ENCODE measurements at regions not wholly inside any gene's neighbourhood (a gene's known extent, or its start where the extent isn't known, plus 50 kb on each side); places are given as distances from the start of the nearest gene placed in this dataset.

DNA sequence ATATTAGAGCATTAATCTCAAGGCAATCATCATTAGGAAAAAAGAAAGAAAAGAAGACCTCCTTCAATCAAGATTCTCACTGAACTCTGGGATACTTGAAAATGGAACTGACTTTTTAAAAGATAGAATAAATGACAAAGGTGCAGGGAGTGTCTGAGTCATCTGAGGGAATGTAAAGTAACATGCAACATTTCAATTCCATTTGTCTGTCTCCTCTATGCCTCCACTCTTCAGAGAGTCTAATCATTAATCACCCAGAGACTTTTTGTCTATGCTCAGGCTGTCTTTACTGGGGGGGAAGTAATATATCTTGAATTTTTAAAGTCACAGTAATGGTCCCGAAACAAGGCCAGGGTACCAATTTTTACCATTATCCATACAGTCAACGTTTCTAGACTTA is 55.0 kb upstream of the PACRGL start:
- TF ChIP-seq, protein P1, sequence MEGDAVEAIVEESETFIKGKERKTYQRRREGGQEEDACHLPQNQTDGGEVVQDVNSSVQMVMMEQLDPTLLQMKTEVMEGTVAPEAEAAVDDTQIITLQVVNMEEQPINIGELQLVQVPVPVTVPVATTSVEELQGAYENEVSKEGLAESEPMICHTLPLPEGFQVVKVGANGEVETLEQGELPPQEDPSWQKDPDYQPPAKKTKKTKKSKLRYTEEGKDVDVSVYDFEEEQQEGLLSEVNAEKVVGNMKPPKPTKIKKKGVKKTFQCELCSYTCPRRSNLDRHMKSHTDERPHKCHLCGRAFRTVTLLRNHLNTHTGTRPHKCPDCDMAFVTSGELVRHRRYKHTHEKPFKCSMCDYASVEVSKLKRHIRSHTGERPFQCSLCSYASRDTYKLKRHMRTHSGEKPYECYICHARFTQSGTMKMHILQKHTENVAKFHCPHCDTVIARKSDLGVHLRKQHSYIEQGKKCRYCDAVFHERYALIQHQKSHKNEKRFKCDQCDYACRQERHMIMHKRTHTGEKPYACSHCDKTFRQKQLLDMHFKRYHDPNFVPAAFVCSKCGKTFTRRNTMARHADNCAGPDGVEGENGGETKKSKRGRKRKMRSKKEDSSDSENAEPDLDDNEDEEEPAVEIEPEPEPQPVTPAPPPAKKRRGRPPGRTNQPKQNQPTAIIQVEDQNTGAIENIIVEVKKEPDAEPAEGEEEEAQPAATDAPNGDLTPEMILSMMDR (conservative IDR thresholded peaks at IDR 0.05; ENCODE audit: low read length): no peak
- TF ChIP-seq EZH2phosphoT487 (IDR thresholded peaks at IDR 0.05; ENCODE audit: borderline replicate concordance, low read depth, low read length): no peak

All from OCI-LY7 (cell line).